ENCODE measurements at regions not wholly inside any gene's neighbourhood (a gene's known extent, or its start where the extent isn't known, plus 50 kb on each side); places are given as distances from the start of the nearest gene placed in this dataset.
A peak's percentile ranks its signal among the peaks of the same experiment; 100 is the strongest.

DNA sequence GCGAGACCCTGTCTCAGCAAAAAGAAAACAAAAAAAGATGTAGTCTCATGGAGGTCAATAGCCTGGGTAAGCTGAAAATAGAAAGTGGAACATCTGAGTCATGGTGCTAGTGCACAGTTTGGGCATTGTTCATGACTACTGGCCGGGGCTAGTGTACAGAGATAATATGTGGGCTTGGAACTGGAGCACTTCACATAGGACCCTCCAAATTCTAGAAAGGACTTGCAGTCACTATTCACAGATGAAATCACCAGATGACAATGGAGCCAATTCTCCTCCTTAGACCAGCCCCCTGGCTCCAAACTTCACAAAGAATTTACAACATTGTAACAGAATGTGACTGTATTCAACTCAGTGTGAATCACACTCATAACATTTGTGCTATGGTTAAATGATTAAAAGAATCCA, 367.8 kb upstream of the SLC7A11 start:
- H3K4me3 ChIP-seq (ENCODE audit: low read depth, low read length) = no peak overlapping the region
- TF ChIP-seq, protein P1, sequence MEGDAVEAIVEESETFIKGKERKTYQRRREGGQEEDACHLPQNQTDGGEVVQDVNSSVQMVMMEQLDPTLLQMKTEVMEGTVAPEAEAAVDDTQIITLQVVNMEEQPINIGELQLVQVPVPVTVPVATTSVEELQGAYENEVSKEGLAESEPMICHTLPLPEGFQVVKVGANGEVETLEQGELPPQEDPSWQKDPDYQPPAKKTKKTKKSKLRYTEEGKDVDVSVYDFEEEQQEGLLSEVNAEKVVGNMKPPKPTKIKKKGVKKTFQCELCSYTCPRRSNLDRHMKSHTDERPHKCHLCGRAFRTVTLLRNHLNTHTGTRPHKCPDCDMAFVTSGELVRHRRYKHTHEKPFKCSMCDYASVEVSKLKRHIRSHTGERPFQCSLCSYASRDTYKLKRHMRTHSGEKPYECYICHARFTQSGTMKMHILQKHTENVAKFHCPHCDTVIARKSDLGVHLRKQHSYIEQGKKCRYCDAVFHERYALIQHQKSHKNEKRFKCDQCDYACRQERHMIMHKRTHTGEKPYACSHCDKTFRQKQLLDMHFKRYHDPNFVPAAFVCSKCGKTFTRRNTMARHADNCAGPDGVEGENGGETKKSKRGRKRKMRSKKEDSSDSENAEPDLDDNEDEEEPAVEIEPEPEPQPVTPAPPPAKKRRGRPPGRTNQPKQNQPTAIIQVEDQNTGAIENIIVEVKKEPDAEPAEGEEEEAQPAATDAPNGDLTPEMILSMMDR (conservative IDR thresholded peaks at IDR 0.05; ENCODE audit: low read depth, low read length) = no peak
- peak; percentile 93 for DNase-seq (ENCODE audit: low read depth)

DNA sequence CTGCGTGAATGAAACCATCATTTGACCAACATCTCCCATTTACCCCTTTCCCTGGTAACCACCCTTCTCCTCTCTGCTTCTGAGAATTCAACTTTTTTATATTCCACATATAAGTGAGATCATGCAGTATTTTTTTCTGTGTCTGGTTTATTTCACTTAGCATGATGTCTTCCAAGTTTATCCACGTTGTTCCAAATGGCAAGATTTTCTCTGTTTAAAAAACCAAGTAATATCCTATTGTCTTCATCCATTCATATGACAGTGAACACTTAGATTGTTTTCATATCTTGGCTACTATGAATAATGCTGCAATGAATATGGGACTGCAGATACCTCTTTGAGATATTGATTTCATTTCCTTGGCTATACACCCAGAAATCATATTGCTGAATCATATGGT, 362.4 kb upstream of the SLC7A11 start:
- DNase-seq (ENCODE audit: low read depth) = no peak
- no peak overlapping the region for H3K4me3 ChIP-seq (ENCODE audit: low read depth, low read length)
- TF ChIP-seq, protein P1 (conservative IDR thresholded peaks at IDR 0.05; ENCODE audit: low read depth, low read length) = no peak

DNA sequence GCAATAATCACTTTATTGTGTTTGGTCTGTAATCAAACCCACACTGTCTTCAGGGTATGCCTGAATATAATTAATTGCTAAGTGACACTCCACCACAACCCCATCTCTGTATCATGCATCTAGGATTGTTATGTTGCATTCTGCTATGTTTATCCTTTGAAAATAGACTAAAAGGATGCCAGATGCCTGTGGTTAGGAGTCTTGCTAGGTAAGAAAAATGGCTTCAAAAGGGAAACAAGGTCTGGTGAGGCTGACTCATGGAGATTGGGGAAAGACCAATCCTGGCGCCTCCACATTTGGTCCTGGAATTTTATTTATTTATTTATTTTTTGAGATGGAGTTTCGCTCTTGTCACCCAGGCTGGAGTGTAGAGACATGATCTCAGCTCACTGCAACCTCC, 360.5 kb upstream of the SLC7A11 start:
- TF ChIP-seq, protein P1 (conservative IDR thresholded peaks at IDR 0.05; ENCODE audit: low read depth, low read length) = no peak
- no peak for DNase-seq (ENCODE audit: low read depth)
- H3K4me3 ChIP-seq (ENCODE audit: low read depth, low read length) = no peak overlapping the region

DNA sequence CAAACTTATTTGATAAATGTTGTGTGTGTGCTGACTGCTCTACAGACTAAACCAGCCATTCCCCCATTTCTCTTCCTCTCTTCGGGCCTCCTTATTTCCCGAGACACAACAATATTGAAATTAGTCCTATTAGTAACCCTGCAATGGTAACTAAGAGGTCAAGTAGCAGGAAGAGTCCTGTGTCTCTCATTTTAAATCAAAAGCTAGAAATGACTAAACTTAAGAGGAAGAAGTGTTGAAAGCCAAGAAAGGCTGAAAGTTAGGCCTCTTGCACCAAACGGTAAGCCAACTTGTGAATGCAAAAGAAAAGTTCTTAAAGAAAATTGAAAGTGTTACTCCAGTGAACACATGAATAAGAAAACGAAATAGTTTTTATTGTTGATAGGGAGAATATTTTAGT, 357.8 kb upstream of the SLC7A11 start:
- DNase-seq (ENCODE audit: low read depth) = no peak
- TF ChIP-seq, protein P1 (conservative IDR thresholded peaks at IDR 0.05; ENCODE audit: low read depth, low read length) = no peak
- H3K4me3 ChIP-seq (ENCODE audit: low read depth, low read length) = no peak overlapping the region

DNA sequence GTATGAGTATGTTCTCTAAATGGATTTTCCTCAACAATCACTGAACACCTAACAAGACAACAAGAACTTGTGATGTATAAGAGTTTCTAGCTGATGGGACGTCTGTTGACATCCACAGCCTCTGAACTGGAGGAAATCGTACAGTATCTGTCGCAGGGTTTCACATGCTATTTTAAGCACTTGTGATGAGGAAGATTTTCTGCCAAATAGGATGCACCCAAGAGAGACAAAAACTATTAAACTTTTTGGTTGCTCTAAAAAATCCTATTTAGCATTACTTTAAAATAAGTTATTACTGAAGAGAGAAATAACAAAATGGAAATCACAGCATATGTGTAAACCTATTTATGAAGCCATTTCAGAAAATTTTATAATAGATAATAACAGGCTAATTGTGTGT, 356.1 kb upstream of the SLC7A11 start:
- DNase-seq (ENCODE audit: low read depth) = no peak
- H3K4me3 ChIP-seq (ENCODE audit: low read depth, low read length) = no peak overlapping the region
- TF ChIP-seq, protein P1 (conservative IDR thresholded peaks at IDR 0.05; ENCODE audit: low read depth, low read length) = no peak

DNA sequence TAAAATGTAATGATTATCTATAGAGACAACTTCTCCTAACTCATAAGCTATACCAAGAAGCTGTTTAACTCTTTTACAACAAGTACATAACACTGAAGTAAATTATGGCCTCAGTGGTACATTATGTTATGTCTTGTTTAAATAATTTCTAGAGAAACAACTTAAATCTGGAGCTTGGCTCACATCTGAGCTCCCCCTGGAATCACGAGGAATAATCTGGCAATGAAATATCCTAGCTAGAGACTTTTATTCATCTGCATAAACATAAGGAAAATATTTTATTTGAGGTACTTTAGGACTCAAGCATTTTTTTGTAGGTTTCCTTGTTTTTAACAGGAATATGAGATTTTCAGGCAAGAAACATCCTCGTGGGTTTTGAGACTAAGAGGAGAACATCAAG, 354.7 kb upstream of the SLC7A11 start:
- H3K4me3 ChIP-seq (ENCODE audit: low read depth, low read length) = no peak overlapping the region
- no peak for DNase-seq (ENCODE audit: low read depth)
- TF ChIP-seq, protein P1 (conservative IDR thresholded peaks at IDR 0.05; ENCODE audit: low read depth, low read length) = no peak

DNA sequence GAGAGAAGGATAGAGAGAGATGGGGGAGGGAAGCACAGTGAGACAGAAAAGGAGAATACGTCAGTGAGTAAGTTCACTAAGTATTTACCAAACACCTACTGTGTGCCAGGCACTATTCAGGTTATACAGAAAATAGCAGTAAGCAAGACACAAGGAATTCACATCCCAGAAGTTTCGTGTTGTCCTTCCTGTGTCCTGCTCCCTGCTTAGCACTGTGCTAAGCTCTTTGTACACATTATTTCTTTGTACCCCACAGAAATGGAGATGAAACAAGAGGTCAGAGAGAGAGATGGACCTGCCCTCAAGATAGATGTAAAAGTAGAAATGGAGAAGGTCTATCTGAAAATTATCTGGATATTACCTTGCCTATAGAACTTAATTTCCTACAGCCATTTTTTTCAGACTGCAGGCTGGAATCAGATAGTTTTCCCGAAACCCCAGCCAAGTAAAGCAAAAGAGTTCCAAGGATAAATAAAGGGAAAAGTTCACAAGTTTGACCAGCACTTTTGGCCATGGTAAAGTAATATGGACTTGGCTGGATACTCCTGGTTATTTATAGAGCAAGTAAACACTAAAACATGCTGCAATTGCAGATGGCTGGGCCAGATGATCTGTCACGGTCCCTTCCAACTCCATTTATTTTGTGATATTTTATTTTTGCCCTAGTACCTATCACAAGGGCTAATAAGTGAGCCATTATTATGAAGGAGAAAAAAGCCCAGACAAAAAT, 353.7 kb upstream of the SLC7A11 start:
- TF ChIP-seq, protein P1 (conservative IDR thresholded peaks at IDR 0.05; ENCODE audit: low read depth, low read length) = no peak
- DNase-seq (ENCODE audit: low read depth) = no peak

More for the DNA sequence above, 353.7 kb upstream of the SLC7A11 start:
- no peak overlapping the region for H3K4me3 ChIP-seq (ENCODE audit: low read depth, low read length)

Measured in epithelial cell of proximal tubule (primary cell).